ENCODE measurements at regions not wholly inside any gene's neighbourhood (a gene's known extent, or its start where the extent isn't known, plus 50 kb on each side); places are given as distances from the start of the nearest gene placed in this dataset.

DNA sequence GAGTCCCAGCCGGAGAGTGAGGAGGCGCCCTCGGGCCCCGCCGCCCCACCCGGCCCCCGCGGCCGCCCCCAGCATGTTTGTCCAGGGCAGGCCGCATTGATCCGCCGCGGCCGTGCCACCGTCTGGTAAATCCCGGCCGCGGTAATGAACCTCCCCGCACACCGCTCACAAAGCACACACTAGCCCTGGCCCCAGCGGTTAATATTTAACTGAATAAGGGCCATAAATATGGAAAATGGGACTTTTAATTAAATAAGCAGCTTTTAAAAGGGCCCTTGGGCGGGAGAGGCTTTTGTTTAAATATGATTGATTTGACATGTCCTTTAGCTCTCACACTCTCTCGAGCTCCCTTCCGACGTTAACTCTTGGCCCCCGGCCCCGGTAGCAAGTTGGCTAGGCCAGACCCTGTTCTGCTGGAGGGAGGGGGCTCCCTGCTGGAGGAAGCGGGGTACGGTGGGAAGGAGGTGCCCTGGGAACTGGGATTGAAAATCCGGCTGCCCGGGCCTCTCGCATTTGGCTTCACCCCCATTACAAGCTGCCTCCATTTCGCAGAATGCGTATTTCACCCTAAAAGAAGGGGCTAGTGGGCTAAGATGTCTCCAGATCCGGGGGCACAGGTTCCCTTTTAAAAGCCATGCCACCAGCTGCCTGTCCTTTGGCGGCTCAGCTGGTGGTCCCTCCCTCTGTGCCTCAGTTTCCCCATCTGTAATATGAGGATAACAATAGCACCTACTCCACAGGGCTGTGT, 199.8 kb downstream of the RBM19 start:
- H3K4me3 ChIP-seq (ENCODE audit: low read depth, low read length): no peak overlapping the region

DNA sequence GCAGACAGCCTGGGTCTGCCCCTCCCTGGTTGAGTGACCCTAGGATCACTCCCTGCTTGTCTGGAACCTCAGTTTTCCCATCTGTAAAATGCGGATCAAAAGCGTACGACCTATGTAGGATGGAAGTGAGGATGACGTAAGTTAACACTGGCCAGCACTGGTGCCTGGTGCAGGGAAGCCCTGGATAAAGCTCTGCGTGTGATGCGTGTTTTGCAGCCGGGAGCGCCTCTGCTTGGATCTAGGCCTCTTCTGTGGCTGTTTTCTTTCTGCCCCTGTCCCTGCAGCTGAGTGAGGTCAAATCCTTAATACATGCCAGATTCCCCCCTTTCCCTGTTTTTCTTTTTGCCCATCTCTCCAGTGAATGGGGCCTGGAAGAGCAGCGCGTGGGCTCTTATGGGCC, 201.5 kb downstream of the RBM19 start:
- no peak overlapping the region for H3K4me3 ChIP-seq (ENCODE audit: low read depth, low read length)

DNA sequence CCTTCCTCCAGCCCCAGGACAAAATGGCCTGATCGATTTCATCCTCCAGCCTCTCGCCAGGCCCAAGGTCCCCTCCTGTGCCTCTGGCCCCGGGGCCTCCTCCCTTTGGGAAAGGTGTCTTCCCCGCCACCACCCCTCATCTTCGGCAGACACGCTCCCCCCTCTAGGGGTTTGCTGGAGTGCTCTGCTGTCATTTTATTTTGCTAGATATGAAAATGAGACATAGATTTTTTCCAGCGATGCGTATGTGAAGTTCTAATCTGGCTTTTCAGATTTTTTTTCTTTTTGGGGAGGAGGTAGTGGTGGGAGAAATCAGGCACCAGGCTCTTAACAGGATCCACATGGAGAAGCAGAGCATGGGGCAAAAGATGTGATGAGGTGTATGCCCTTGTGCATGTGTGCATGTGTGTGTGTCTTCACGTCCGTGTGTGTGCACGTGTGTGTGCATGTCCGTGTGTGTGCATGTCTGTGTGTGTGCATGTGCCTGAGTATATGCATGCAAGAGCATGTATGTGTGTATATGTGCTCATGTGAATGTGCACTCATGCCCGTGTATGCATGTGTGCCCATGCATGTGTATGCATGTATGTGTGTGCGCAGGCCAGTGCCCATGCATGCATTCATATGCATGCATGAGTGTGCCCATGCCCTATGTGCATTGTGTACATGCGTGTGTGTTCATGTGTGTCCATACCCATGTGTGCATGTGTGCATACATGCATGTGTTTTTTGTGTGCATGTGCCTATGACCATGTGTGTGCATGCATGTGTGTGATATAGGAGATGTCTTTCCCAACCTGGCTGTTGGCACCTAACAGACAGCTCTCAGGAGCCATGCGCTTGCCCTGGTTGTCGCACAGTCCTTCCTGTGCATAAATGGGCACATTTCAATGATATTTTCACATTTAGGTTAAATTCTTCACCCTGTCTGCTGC, 203.0 kb downstream of the RBM19 start:
- H3K4me3 ChIP-seq (ENCODE audit: low read depth, low read length): no peak overlapping the region

DNA sequence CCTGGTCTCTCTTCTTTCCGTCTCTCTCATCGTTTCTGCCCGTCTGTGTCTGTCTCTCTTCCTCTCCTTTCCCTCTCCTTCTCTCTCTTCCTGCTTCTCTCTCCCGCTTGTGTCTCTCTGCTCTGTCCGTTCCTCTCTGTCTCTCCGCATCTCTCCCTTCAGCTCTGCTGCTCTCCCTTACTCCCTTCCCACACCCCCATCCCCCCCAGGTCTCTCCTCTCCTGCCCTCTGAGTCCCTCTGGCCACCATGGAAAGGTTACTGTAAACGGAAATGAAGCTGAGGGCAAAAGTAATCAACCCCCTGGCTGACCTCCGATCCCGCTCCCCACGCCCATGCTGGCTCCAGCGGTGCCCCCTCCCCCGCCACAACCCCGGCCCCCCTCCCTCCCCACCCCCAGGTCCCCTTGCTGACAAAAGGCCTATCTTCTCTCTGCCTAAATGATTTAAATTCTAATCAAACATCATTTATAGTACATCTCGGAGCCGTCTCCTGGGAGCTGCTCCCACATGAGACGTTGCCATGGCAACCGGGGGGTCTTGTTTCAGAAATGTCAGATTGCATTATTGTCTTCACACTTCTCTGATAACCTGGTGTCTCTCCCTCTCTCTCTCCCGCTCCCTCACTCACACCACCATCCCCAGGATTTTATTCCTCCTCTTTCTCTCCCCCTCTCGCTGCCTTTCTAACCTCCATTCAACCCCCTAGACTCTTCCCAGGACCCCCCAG, 203.8 kb downstream of the RBM19 start:
- no peak overlapping the region for H3K4me3 ChIP-seq (ENCODE audit: low read depth, low read length)

DNA sequence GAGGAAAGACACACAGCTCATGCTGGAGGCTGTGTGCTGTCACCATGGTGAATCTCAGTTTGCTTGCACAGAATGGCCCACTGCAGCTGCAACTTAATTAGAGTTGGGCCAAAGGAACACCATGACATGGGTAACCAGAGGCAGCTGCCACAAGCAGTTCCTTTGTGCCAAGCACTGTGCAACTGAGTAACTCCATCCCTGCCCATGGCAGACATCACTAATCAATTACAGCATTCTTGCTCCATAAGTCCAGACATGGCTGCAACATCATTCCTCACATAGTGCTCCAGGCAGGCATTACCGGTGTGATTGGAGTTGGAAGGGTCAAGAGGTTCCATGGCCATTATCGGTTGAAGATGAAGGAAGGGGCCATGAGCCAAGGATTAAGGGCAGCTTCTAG, 207.0 kb downstream of the RBM19 start:
- no peak overlapping the region for H3K4me3 ChIP-seq (ENCODE audit: low read depth, low read length)

DNA sequence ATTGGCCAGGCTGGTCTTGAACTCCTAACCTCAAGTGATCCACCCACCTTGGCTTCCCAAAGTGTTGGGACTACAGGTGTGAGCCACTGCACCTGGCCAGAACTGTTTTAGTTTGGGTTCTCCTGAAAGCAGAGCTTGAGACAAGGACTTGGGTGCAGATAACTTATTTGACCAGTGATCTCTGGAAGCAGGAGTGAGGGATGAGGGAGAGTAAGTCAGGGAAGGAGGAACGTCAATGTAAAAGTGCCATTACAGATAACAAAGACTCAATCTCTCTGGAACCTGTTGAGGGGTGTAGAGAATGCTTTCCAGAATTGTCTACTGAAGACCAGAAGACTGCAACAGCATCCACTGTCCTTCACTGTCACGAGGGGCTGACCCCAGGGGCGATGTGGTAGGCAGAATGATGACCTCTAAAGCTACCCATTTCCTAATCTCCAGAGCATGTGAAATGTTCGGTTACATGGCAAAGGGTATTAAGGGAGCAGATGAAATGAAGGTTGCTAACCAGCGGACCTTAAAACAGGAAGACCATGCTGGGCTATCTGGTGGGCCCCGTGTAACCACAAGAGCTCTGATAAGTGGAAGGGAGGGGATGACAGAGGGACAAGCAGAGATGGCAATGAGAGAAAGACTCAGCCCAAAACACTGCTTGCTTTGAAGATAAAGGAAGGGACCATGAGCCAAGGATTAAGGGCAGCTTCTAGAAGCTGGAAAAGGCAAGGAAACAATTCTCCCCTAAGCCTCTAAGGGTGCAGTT, 207.8 kb downstream of the RBM19 start:
- H3K4me3 ChIP-seq (ENCODE audit: low read depth, low read length): no peak overlapping the region

DNA sequence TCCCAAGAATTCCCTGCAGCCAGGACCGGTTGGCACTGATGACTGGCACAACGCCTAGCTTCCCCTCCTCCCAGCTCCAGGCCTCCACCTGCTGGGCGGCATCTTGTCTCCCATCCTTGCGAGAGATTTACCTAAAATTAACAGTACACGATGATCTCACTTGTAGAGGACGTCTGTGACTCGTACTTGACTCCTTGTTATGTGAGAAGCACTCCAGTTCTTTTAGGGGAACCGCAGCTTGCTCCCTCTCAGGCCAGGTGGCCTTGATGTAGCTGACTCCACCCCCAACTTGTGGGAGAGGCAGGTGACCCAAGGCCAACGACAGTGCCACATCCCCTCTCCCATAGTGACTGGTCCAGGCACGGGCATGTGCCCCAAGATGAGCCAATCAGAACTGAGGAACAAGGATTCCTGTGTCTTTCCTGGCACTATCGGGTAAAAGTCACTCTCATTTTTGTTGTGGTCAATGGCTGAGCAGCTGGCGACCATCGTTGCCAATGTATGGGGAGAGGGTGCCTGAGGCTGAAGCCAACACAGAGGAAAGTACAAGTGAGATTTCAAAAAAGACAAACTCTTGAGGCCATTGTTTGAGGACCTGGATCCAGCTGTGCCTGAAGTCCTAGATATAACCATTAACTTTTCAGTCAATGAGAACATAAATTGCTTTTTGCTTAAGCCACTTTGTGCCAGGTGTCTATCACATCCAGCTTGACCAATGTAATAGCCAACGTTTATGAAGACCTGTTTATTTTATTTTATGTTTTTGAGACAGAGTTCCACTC, 208.7 kb downstream of the RBM19 start:
- H3K4me3 ChIP-seq (ENCODE audit: low read depth, low read length): no peak overlapping the region

DNA sequence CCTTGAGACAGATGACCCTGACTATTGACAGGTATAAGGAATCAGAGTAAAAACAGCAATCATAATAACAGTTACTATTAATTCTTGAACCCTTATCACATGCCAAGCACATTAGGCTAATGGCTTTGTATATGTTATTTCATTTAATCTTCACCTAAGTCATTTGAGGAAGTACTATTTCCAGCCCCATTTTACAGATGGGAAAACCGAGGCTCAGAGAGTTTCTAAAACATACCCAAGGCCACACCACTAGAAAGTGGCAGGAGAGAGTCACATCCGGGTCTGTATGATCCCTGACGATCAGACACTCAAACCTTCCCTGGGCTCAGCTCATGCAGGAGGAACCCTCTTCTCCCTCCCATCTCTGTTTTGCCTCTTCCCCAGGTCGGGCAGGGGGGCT, 209.5 kb downstream of the RBM19 start:
- no peak overlapping the region for H3K4me3 ChIP-seq (ENCODE audit: low read depth, low read length)

DNA sequence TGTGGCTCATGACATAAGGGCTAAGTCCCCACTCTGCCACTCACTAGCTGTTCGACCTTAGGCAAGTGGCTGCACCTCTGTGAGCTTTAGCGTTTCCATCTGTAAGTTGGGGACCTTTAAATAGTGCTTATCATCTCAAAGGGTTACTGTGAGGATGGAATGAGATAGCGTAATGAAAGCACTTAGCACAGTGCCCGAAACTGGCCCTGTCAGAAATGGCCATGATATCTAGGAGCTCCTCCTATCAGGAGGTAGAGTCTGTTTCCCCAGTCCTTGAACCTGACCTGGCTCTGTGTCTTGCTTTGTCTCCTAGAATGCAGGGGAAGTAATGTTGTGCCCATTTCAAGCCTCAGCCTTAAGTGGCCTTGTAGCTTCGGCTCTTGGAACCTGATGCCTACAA, 211.0 kb downstream of the RBM19 start:
- H3K4me3 ChIP-seq (ENCODE audit: low read depth, low read length): no peak overlapping the region

DNA sequence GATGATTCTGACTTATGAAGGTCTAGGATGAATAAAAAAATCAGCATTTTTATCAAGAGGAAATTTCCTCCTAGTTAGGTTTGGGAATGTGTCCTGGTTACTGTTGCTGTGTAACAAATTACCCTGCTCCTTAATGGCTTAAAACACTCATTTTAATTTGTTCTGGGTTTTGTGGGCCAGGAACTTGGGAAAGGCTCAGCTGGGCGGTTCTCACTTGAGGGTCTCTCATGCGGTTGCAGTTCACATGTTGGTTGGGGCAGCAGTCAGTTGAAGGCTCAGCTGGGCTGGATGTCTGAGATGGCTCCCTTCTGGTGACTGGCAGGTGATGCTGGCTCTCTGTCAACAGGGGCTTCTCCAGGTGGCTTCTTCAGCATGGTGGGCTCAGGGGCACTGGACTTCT, 214.6 kb downstream of the RBM19 start:
- H3K4me3 ChIP-seq (ENCODE audit: low read depth, low read length): no peak overlapping the region

DNA sequence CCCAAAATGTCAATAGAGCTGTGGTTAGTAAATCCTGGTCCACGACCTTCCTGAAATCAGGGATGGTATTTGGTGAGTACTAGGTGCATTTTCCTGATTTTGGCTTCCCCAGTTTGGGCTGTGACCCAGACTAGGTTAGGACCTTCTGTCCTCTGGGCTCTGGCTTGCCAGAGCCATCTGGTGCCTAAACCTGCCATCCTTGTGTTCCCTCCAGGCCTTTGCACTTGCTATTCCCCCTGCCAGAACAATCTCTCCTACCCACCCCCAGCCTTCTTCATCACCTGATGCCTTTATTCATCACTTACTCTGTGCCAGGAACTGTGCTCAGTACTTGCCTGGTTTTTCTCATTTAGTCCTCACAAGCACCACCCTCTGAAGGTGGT, 216.7 kb downstream of the RBM19 start:
- no peak overlapping the region for H3K4me3 ChIP-seq (ENCODE audit: low read depth, low read length)

DNA sequence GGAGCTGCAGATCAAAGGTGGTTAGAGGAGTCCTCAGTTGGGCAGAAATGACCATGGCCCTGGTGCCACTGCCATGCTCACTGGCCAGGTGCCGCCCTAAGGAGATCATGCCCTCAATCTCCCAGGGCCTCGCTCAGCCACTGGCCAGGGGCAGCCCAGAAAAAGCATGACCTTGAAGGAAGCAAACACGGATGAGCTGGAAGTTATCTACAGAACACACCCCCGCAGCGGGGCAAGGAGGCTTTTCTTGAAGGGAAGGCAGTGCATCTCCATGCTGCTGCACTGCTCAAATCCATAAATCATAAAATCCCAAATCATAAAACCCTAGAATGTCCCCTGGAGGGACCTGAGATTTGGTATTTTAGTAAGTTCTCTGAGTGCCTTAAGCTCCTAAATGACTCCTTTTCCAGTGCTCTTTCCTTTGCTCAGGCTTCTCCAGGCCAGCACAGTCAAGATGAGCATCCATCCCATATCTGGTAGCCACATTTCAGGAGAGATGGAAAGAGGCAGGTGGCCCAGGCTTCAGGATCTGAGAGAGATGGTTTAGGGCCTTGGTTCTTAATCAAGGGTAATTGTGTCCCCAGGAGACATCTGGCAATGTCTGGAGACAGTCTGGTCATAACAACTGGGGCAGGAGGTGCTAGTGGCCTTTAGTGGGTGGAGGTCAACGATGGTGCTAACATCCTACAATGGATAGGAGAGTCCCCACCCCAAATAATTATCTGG, 217.3 kb downstream of the RBM19 start:
- H3K4me3 ChIP-seq (ENCODE audit: low read depth, low read length): no peak overlapping the region

DNA sequence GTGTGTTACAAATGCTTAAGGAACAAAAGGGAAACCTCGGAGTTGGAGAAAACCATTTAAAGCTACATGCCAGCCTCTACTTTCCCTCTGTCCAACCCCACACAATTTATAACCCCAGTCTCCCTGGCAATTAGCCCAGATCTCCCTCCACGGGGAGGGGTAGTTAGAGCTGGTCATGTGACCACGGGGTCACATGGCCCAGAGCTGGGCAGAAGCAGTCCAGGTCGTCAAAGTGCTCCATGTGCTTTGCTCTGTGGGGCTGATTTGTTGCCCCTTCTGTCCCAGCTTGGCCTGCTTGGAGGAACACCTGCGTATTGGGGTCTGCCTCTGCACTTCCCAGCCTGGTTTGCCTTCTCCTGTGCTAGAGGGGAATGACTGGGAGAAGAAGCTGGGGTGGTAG, 219.1 kb downstream of the RBM19 start:
- H3K4me3 ChIP-seq (ENCODE audit: low read depth, low read length): no peak overlapping the region

DNA sequence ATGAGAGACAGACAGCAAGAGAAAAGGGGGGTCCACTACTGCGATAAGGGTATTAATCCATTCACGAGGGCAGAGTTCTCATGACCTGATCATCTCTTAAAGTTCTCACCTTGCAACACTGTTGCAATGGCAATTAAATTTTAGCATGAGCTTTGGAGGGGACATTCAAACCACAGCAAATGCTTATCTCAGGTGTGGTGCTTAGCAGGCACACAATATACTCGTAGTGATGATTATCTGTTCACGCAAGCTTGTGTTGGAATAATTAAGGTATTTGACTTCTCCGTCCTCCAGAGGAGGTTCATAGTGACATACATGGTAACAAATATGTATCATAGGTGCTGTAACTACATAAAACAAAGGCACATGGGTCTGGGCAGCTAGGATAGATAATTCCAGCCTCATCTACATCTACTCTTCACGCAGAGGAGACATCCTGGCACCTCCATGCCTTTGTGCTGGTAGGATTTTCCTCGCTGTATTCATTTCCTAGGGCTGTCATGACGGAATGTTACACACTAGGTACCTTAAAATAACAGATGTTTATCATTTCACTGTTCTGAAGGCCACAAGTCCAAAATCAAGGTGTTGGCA, 221.2 kb downstream of the RBM19 start:
- H3K4me3 ChIP-seq (ENCODE audit: low read depth, low read length): no peak overlapping the region

DNA sequence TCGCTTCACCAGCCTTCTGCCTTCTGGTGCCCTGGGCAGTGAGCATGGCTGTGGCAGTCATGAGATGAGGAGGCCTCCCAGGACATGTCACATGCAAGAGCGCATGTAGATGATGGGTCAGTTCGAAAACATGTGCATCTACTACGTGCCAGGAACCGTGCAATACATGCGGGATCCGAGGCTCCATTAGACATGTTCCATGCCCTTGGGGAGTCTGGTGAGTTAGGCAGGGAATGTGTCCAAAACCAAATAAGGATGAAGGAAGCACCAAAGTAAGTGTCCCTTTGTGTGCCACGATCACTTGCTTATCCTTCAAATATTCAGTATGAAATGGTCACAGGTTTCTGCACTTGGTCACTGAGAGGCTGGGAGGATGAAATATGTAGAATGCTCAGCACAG, 223.3 kb downstream of the RBM19 start:
- H3K4me3 ChIP-seq (ENCODE audit: low read depth, low read length): no peak overlapping the region

DNA sequence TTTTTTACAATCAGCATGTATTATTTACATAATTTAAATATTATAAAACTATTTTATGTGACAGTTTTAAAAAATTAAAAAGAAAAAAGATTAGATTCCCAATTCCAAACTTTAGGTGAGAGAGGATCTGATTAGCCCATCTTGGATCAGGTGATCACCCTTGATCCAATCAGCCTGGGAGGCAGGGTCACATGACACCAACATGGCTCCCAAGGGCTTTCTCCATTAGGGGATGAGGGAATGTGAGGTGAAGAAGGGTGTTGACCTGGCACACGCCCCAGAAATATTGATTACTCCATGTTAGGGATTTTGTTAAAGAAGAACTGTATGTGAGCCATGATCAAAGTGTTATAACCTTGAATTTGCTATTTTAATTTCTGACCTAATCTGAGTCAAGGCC, 225.4 kb downstream of the RBM19 start:
- no peak overlapping the region for H3K4me3 ChIP-seq (ENCODE audit: low read depth, low read length)

DNA sequence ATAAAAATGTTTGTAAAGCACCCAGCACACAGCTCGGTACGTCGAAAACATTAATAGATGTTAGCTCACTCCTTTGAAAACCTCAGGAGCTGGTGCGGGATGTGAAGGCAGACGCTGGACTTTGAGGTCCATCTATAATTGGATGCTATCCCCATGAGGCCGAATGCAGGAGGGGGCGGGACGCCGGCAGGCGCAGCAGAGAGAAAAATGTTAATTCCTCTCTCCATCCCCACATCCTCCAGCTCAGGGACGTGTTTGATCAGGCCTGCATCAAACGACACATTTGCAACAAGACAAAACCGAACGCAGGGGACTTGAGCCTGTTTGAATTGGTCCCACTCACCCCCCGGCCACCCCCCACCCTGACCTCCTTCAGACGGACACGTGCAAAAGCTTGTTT, 231.0 kb downstream of the RBM19 start:
- no peak overlapping the region for H3K4me3 ChIP-seq (ENCODE audit: low read depth, low read length)

DNA sequence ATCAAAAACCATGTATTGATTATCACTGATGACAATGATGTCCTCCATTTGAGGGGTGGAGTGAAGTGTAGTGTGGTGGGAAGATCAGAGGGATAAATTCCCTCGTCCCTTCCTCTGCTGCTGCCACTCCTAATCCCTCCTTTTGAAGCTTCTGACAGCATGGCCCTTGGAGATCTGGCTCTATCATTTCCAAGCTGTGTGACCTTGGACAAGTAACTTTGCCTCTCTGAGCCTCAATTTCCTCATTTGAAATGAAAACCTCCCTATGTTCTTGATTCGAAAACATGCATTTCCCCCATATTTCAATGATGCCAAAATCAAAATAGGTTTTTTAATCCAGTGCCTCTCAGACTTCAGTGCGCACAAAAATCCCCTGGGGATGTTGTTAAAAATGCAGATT, 231.6 kb downstream of the RBM19 start:
- H3K4me3 ChIP-seq (ENCODE audit: low read depth, low read length): no peak overlapping the region

DNA sequence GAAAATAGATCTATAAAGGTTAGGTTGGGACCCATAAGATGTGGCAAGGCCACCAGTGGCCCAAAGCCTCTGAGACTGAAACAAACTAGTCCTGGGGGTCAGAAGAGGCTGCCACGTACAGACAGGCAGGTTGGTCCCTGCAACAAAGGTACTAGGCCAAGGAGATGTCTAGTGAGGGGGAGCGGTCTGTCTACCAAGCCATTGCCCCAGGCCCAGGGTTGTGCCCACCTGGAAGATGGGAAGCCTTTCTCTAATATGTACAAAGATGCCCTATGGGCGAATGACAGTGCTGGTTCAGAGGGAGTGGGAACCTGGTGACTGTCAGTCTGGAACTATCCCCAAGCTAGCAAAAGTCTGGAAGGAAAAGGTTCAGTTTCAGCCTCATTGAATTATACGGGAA, 233.2 kb downstream of the RBM19 start:
- H3K4me3 ChIP-seq (ENCODE audit: low read depth, low read length): no peak overlapping the region

All from iPS-11a (cell line).